H9 (cell line): ENCODE measurements at regions not wholly inside any gene's neighbourhood (a gene's known extent, or its start where the extent isn't known, plus 50 kb on each side); places are given as distances from the start of the nearest gene placed in this dataset.

Experiments
- DNase-seq: peaks from one replicate; pipeline ENCODE4 v3.0.0-alpha.2; 2017
- H2AFZ ChIP-seq: one replicate; pipeline ENCODE4 v1.6.1; 2013; ENCODE audit warnings: mild to moderate bottlenecking, low read length, control low read depth, moderate library complexity
- H2AK5ac ChIP-seq: 2 replicates; pipeline ENCODE4 v1.6.1; 2013; ENCODE audit warnings: low read length, control low read depth, mixed read lengths; ENCODE audit not compliant: insufficient read length
- H2BK120ac ChIP-seq: one replicate; pipeline ENCODE4 v1.6.1; 2013; ENCODE audit warnings: low read depth, mild to moderate bottlenecking, low read length, control low read depth, inconsistent platforms; ENCODE audit not compliant: poor library complexity, severe bottlenecking
- H2BK12ac ChIP-seq: 2 replicates; pipeline ENCODE4 v1.6.1; 2013; ENCODE audit warnings: low read length, control low read depth, mixed read lengths, low read depth; ENCODE audit not compliant: insufficient read length
- H2BK15ac ChIP-seq: 2 replicates; pipeline ENCODE4 v1.6.1; 2013; ENCODE audit warnings: low read depth, low read length, control low read depth
- H2BK20ac ChIP-seq: one replicate; pipeline ENCODE4 v1.6.1; 2013; ENCODE audit warnings: low read depth, mild to moderate bottlenecking, low read length, control low read depth, inconsistent platforms; ENCODE audit not compliant: poor library complexity, severe bottlenecking
- H2BK5ac ChIP-seq: 2 replicates; pipeline ENCODE4 v1.6.1; 2013; ENCODE audit warnings: low read length, control low read depth, mixed read lengths; ENCODE audit not compliant: insufficient read length
- H3K14ac ChIP-seq: 2 replicates; pipeline ENCODE4 v1.6.1; 2013; ENCODE audit warnings: low read length, control low read depth; ENCODE audit not compliant: insufficient read depth
- H3K18ac ChIP-seq: 2 replicates; pipeline ENCODE4 v1.6.1; 2013; ENCODE audit warnings: low read depth, mild to moderate bottlenecking, mixed read lengths, low read length, control low read depth; ENCODE audit not compliant: insufficient read length
- H3K23ac ChIP-seq: 2 replicates; pipeline ENCODE4 v1.6.1; 2013; ENCODE audit warnings: low read length, control low read depth, mixed read lengths, low read depth; ENCODE audit not compliant: insufficient read length
- H3K23me2 ChIP-seq: 2 replicates; pipeline ENCODE4 v1.6.1; 2013; ENCODE audit warnings: low read depth, mild to moderate bottlenecking, mixed read lengths, low read length, control low read depth; ENCODE audit not compliant: insufficient read length, poor library complexity, severe bottlenecking
- H3K27ac ChIP-seq: 2 replicates; pipeline ENCODE4 v1.5.1; 2013; ENCODE audit warnings: low read length, control low read depth, mixed read lengths, low read depth; ENCODE audit not compliant: insufficient read length
- H3K27me3 ChIP-seq: 2 replicates; pipeline ENCODE4 v1.6.1; 2013; ENCODE audit warnings: low read length, control low read depth, inconsistent platforms; ENCODE audit not compliant: insufficient read depth
- H3K4ac ChIP-seq: 2 replicates; pipeline ENCODE4 v1.6.1; 2013; ENCODE audit warnings: low read depth, mild to moderate bottlenecking, control low read depth, inconsistent platforms, low read length, moderate library complexity
- H3K4me1 ChIP-seq: 2 replicates; pipeline ENCODE4 v1.6.1; 2013; ENCODE audit warnings: low read length, control low read depth, inconsistent platforms; ENCODE audit not compliant: insufficient read depth
- H3K4me2 ChIP-seq: 2 replicates; pipeline ENCODE4 v1.6.1; 2013; ENCODE audit warnings: low read length, control low read depth, mixed read lengths; ENCODE audit not compliant: insufficient read length, insufficient read depth
- H3K56ac ChIP-seq: 2 replicates; pipeline ENCODE4 v1.6.1; 2013; ENCODE audit warnings: low read depth, mild to moderate bottlenecking, mixed read lengths, low read length, control low read depth; ENCODE audit not compliant: insufficient read length
- H3K79me1 ChIP-seq: 2 replicates; pipeline ENCODE4 v1.6.1; 2013; ENCODE audit warnings: low read depth, mild to moderate bottlenecking, moderate library complexity, low read length, control low read depth, inconsistent platforms; ENCODE audit not compliant: insufficient read depth, poor library complexity, severe bottlenecking
- H3K79me2 ChIP-seq: 2 replicates; pipeline ENCODE4 v1.6.1; 2013; ENCODE audit warnings: low read length, control low read depth, inconsistent platforms; ENCODE audit not compliant: insufficient read depth
- H3K9ac ChIP-seq: 2 replicates; pipeline ENCODE4 v1.6.1; 2013; ENCODE audit warnings: low read length, control low read depth, mixed read lengths; ENCODE audit not compliant: insufficient read length; ENCODE audit errors: extremely low read depth
- H3K9me3 ChIP-seq: one replicate; pipeline ENCODE4 v1.6.1; 2013; ENCODE audit warnings: low read depth, low read length, inconsistent platforms; ENCODE audit not compliant: control insufficient read depth
- H3T11ph ChIP-seq: one replicate; pipeline ENCODE4 v1.6.1; 2013; ENCODE audit warnings: mild to moderate bottlenecking, low read length, control low read depth, inconsistent platforms
- H4K20me1 ChIP-seq: one replicate; pipeline ENCODE4 v1.6.1; 2013; ENCODE audit not compliant: control insufficient read depth, insufficient read length, insufficient read depth
- H4K5ac ChIP-seq: 2 replicates; pipeline ENCODE4 v1.6.1; 2013; ENCODE audit warnings: low read depth, mild to moderate bottlenecking, mixed read lengths, low read length, control low read depth; ENCODE audit not compliant: insufficient read length
- H4K8ac ChIP-seq: replicated peaks from 2 replicates; pipeline ENCODE4 v1.6.1; 2013; ENCODE audit warnings: low read length, control low read depth, mixed read lengths, low read depth; ENCODE audit not compliant: insufficient read length
- H4K91ac ChIP-seq: 2 replicates; pipeline ENCODE4 v1.6.1; 2013; ENCODE audit warnings: low read depth, mild to moderate bottlenecking, moderate library complexity, mixed read lengths, low read length, control low read depth; ENCODE audit not compliant: insufficient read length
- H3K27ac Mint-ChIP-seq, 3 experiments: 2 replicates in 2 of 3; 3 replicates in 1 of 3; pipeline ENCODE4 v1.8.0; 2020 to 2021; ENCODE audit warnings: mixed read lengths in 3 of 3, mild to moderate bottlenecking in 1 of 3, moderate library complexity in 1 of 3
- H3K27me3 Mint-ChIP-seq: 2 replicates; pipeline ENCODE4 v1.8.0; 2021; ENCODE audit warnings: low read depth, mild to moderate bottlenecking, moderate library complexity, mixed read lengths
- H3K36me3 Mint-ChIP-seq, 3 experiments: 2 replicates in 2 of 3; 3 replicates in 1 of 3; pipeline ENCODE4 v1.8.0; 2020 to 2021; ENCODE audit warnings: low read depth in 3 of 3, mixed read lengths in 3 of 3; ENCODE audit not compliant: insufficient read depth in 1 of 3
- H3K4me1 Mint-ChIP-seq, 2 experiments: 2 replicates each; pipeline ENCODE4 v1.8.0; 2020; ENCODE audit warnings: mixed read lengths in 2 of 2
- H3K4me3 Mint-ChIP-seq, 2 experiments: 2 replicates in 1 of 2; 3 replicates in 1 of 2; pipeline ENCODE4 v1.8.0; 2020 to 2021; ENCODE audit warnings: mild to moderate bottlenecking in 2 of 2, mixed read lengths in 2 of 2, moderate library complexity in 1 of 2
- H3K9me3 Mint-ChIP-seq, 2 experiments: 2 replicates in 1 of 2; 3 replicates in 1 of 2; pipeline ENCODE4 v1.8.0; 2020; ENCODE audit warnings: mild to moderate bottlenecking in 2 of 2, mixed read lengths in 2 of 2, moderate library complexity in 1 of 2
- WGBS: extraction: QIAGEN DNeasy Blood & Tissue Kit; methylation state at CpG from one replicate; pipeline ENCODE4 v1.1.7; 2013; ENCODE audit warnings: missing lambda C conversion rate, low lambda C conversion rate, mixed read lengths; ENCODE audit not compliant: insufficient read length; ENCODE audit errors: extremely low coverage; 5-methylcytosine and 5-hydroxymethylcytosine counted together
- TF ChIP-seq, protein P1 (sequence below): fragments of 200-600 bp; sonication (generic); conservative IDR thresholded peaks from 3 replicates; pipeline ENCODE4 v1.8.0; 2021; ENCODE audit warnings: antibody characterized with exemption, mild to moderate bottlenecking

DNA sequence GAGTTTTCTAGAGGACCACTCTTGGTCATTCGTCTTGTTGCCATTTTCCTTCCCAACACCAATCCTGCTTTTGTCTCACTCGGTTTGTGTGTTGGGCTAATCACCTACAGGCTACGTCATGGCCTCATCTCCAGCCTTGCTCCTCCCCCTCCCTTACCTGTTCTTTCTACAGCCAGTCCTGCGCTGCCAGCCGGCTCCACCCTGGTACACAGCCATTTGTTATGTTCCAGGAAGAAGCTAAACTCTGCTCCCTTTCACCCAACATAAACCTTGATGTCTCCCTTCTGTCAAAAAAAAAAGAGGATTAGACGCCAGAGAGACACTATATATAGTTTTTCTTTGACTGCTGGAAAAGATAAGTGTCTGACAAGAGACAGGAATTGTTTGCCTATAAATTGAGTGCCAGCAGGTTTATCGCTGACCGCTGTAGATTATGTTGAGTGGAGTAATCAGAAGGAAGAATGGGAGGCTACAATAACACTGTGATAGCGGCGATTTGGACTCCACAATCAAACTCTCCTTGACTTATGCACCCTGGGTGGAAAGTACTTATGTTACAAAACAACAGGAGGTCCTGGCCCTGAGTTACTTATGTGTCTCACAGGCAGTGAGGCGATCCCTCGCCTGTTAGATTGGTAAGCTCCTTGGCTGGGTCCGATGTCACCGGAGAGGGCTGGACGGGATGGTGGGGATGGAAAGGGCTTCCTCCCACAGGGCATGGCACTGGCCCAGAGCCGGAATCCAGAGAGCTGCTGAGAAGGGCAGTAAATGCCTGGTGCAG, 171.3 kb upstream of the BMPER start:
- TF ChIP-seq, protein P1, sequence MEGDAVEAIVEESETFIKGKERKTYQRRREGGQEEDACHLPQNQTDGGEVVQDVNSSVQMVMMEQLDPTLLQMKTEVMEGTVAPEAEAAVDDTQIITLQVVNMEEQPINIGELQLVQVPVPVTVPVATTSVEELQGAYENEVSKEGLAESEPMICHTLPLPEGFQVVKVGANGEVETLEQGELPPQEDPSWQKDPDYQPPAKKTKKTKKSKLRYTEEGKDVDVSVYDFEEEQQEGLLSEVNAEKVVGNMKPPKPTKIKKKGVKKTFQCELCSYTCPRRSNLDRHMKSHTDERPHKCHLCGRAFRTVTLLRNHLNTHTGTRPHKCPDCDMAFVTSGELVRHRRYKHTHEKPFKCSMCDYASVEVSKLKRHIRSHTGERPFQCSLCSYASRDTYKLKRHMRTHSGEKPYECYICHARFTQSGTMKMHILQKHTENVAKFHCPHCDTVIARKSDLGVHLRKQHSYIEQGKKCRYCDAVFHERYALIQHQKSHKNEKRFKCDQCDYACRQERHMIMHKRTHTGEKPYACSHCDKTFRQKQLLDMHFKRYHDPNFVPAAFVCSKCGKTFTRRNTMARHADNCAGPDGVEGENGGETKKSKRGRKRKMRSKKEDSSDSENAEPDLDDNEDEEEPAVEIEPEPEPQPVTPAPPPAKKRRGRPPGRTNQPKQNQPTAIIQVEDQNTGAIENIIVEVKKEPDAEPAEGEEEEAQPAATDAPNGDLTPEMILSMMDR: no peak
- H2BK15ac ChIP-seq: no peak overlapping the region
- H3K18ac ChIP-seq: no peak overlapping the region
- Mint-ChIP-seq H3K27me3 (peaks cover 2% of the 10 kb centered on the region; the same call in 1 of the 2 replicates), H3K9me3 (no peaks in the 10 kb centered on the region), H3K36me3 (no peaks in the 10 kb centered on the region; a peak in 1 of 7 replicates), H3K4me3 (no peak overlapping the region), H3K27ac (no peak overlapping the region), H3K4me1 (peaks cover 9 to 12% of the 10 kb centered on the region in 2 experiments; a peak in 3 of 4 replicates)
- H2AK5ac ChIP-seq: no peak overlapping the region
- no peaks in the 10 kb centered on the region for H4K20me1 ChIP-seq
- no peaks in the 10 kb centered on the region for H3K9me3 ChIP-seq
- no peak overlapping the region for H4K5ac ChIP-seq
- H4K91ac ChIP-seq: no peak overlapping the region
- no peak for DNase-seq
- H3T11ph ChIP-seq: no peak overlapping the region
- H2BK5ac ChIP-seq: no peak overlapping the region
- H3K23ac ChIP-seq: no peak overlapping the region
- H3K14ac ChIP-seq: no peak overlapping the region; the same call in 1 of the 2 replicates
- no peak overlapping the region for H3K4ac ChIP-seq
- no peak overlapping the region for H3K9ac ChIP-seq
- no peak overlapping the region for H3K56ac ChIP-seq
- H3K23me2 ChIP-seq: no peaks in the 10 kb centered on the region
- no peak overlapping the region for H2BK20ac ChIP-seq
- no peaks in the 10 kb centered on the region for H3K79me2 ChIP-seq
- no peak overlapping the region for H4K8ac ChIP-seq
- 0 out of 2 replicates have a peak, but pooled peaks cover 2% of the 10 kb centered on the region for H3K4me1 ChIP-seq
- H2AFZ ChIP-seq: no peak overlapping the region
- no peak overlapping the region for H2BK12ac ChIP-seq
- H3K4me2 ChIP-seq: no peak overlapping the region
- no peak overlapping the region for H3K27ac ChIP-seq
- no peaks in the 10 kb centered on the region for H3K27me3 ChIP-seq
- no CpG with 5 or more reads among the region's 16 CpGs for WGBS
- H3K79me1 ChIP-seq: no peaks in the 10 kb centered on the region
- H2BK120ac ChIP-seq: no peak overlapping the region
